Suprapubic skin (tissue), 4 donors: ENCODE measurements at regions not wholly inside any gene's neighbourhood (a gene's known extent, or its start where the extent isn't known, plus 50 kb on each side); places are given as distances from the start of the nearest gene placed in this dataset.

Source experiments
- DNase-seq, 2 donors: peaks; one replicate each; pipeline ENCODE4 v3.0.0-alpha.2; 2019; ENCODE audit warnings: low spot score in 2 of 2
- H3K27ac ChIP-seq: fragments of 200-600 bp; sonication (generic); one replicate; pipeline ENCODE4 v1.5.1; 2019
- H3K27me3 ChIP-seq: fragments of 200-600 bp; sonication (generic); one replicate; pipeline ENCODE4 v1.5.1; 2019
- H3K36me3 ChIP-seq: fragments of 200-600 bp; sonication (generic); one replicate; pipeline ENCODE4 v1.5.1; 2019
- H3K4me1 ChIP-seq: fragments of 200-600 bp; sonication (generic); one replicate; pipeline ENCODE4 v1.5.1; 2019
- H3K4me3 ChIP-seq: fragments of 200-600 bp; sonication (generic); one replicate; pipeline ENCODE4 v1.5.1; 2019; ENCODE audit warnings: mild to moderate bottlenecking
- H3K9me3 ChIP-seq: fragments of 200-600 bp; sonication (generic); one replicate; pipeline ENCODE4 v1.5.1; 2019
- EP300 ChIP-seq: sonication (generic); formaldehyde crosslinking; IDR thresholded peaks from one replicate; pipeline ENCODE4 v1.6.1; 2017; ENCODE audit warnings: antibody characterized with exemption
- POLR2A ChIP-seq, 2 donors: fragments of 450-650 bp; IDR thresholded peaks; one replicate each; pipeline ENCODE4 v1.6.1; 2017; ENCODE audit warnings: antibody characterized with exemption in 2 of 2, mild to moderate bottlenecking in 2 of 2, moderate library complexity in 2 of 2
- POLR2AphosphoS5 ChIP-seq, 3 donors: sonication (generic); formaldehyde crosslinking; IDR thresholded peaks; one replicate each; pipeline ENCODE4 v1.6.1; 2017; ENCODE audit warnings: antibody characterized with exemption in 3 of 3
- WGBS: methylation state at CpG from one replicate; pipeline ENCODE4 v1.1.5; 2018; 5-methylcytosine and 5-hydroxymethylcytosine counted together
- TF ChIP-seq, protein P1 (sequence below), 2 donors: fragments of 200-600 bp in 1 of 2; fragments of 450-650 bp in 1 of 2; sonication (generic) in 1 of 2; IDR thresholded peaks; one replicate each; pipeline ENCODE4 v1.5.1; 2016 to 2019; ENCODE audit warnings: antibody characterized with exemption in 2 of 2, mild to moderate bottlenecking in 1 of 2, moderate library complexity in 1 of 2

DNA sequence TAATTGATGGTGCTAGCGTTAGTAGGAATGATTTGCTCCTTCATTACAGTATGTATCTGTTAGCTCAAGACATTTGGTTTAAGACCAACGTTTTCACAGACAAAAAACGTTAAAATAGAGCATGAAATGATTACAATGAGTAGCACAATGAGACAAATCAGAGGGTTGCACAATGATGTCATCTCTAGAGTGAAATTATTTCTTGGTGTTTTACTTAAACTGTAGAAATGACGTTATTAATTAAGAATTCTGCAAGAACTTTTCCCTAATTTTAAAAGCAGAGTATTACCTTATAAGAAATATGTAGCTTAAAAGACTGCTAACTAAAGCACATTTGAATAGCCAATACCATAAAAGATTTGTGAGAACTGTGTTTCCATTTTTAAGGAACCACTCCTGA lies 373.4 kb upstream of the KIF2B start:
- Histone ChIP-seq H3K9me3 (no peaks in the 10 kb centered on the region), H3K4me1 (no peaks in the 10 kb centered on the region), H3K27ac (no peak overlapping the region), H3K36me3 (no peaks in the 10 kb centered on the region), H3K4me3 (no peak overlapping the region), H3K27me3 (no peaks in the 10 kb centered on the region)
- TF ChIP-seq, protein P1, sequence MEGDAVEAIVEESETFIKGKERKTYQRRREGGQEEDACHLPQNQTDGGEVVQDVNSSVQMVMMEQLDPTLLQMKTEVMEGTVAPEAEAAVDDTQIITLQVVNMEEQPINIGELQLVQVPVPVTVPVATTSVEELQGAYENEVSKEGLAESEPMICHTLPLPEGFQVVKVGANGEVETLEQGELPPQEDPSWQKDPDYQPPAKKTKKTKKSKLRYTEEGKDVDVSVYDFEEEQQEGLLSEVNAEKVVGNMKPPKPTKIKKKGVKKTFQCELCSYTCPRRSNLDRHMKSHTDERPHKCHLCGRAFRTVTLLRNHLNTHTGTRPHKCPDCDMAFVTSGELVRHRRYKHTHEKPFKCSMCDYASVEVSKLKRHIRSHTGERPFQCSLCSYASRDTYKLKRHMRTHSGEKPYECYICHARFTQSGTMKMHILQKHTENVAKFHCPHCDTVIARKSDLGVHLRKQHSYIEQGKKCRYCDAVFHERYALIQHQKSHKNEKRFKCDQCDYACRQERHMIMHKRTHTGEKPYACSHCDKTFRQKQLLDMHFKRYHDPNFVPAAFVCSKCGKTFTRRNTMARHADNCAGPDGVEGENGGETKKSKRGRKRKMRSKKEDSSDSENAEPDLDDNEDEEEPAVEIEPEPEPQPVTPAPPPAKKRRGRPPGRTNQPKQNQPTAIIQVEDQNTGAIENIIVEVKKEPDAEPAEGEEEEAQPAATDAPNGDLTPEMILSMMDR (IDR thresholded peaks at IDR 0.05): no peak
- no peak for TF ChIP-seq EP300
- no peak for TF ChIP-seq POLR2AphosphoS5 (IDR thresholded peaks at IDR 0.05)
- TF ChIP-seq POLR2A (IDR thresholded peaks at IDR 0.05): no peak
- DNase-seq: no peak
- 58% methylated on average over 4 of the region's 4 CpGs for WGBS

DNA sequence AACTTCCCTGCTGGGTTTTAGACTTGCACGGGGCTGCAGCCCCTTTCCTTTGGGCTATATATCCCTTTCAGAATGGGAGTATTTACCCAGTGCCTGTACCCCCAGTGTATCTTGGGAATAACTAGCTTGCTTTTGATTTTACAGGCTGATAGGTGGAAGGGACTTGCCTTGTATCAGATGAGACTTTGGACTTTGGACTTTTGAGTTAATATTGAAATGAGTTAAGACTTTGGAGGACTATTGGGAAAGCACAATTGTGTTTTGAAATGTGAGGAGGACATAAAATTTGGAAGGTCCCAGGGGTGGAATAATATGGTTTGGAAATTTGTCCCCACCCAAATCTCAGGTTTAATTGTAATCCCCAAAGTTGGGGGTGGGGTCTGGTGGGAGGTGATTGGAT lies 393.8 kb upstream of the KIF2B start:
- Histone ChIP-seq H3K27me3 (no peaks in the 10 kb centered on the region), H3K36me3 (no peaks in the 10 kb centered on the region), H3K9me3 (peaks cover 4% of the 10 kb centered on the region), H3K4me3 (no peak overlapping the region), H3K27ac (no peak overlapping the region), H3K4me1 (no peaks in the 10 kb centered on the region)
- DNase-seq: no peak
- TF ChIP-seq EP300: no peak
- TF ChIP-seq POLR2AphosphoS5 (IDR thresholded peaks at IDR 0.05): no peak
- no peak for TF ChIP-seq POLR2A (IDR thresholded peaks at IDR 0.05)
- TF ChIP-seq, protein P1 (IDR thresholded peaks at IDR 0.05): no peak
- WGBS: 60% methylated on average over 1 of the region's 1 CpG

DNA sequence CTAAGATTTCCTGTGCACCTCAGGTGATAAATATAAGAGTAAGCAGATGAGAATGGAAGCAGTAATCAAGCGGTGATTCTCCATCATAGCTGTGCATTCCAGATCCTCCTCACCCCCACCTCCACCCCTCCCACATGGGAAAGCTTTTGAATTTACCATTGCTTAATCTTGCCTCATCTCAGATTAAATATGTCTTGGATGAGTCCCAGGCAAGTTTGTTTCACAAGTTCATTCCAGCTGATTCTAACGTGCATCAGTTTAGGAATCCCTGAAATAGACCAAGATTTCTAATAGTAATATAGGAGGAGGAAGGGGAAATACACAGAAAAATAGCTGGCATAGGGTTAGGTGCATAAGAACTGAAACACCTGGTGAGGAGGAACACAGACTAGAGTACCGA lies 396.2 kb upstream of the KIF2B start:
- H3K36me3 ChIP-seq: no peaks in the 10 kb centered on the region
- DNase-seq: no peak
- no peaks in the 10 kb centered on the region for H3K4me1 ChIP-seq
- TF ChIP-seq POLR2A (IDR thresholded peaks at IDR 0.05): no peak
- 36% methylated on average over 3 of the region's 3 CpGs for WGBS
- no peaks in the 10 kb centered on the region for H3K27me3 ChIP-seq
- no peak overlapping the region for H3K4me3 ChIP-seq
- peaks cover 4% of the 10 kb centered on the region for H3K9me3 ChIP-seq
- no peak overlapping the region for H3K27ac ChIP-seq

DNA sequence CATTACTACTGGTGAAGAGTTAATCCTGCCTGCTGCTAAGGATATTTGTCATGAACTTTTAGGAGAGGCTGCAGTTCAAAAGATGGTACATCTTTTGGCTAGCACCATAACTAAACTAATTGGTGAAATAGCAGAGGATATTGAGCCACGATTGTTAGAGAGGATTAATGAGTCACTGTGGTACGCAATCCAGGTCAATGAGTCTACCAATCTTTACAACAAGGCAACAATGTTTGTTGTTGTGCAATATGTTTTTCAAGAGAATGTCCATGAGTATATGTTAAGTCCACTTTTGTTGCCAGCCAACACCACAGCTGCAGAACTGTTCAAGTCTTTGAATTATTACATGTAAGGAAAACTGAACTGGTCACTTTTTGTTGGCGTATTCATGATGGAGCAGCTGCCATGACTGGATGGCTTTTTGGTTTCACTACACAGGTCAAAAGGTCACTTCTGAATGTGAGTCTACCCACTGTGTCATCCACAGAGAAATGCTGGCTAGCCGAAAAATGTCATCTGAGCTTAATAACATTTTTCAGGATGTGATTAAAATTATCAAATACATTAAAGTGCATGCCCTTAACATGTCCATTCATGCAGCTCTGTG lies 402.6 kb upstream of the KIF2B start:
- Histone ChIP-seq H3K4me1 (no peaks in the 10 kb centered on the region), H3K9me3 (peaks cover 3% of the 10 kb centered on the region), H3K4me3 (no peak overlapping the region), H3K36me3 (no peaks in the 10 kb centered on the region), H3K27me3 (no peaks in the 10 kb centered on the region), H3K27ac (no peak overlapping the region)
- WGBS: 88% methylated on average over 4 of the region's 4 CpGs
- DNase-seq: no peak
- TF ChIP-seq POLR2AphosphoS5 (IDR thresholded peaks at IDR 0.05): no peak
- TF ChIP-seq, protein P1 (IDR thresholded peaks at IDR 0.05): no peak
- no peak for TF ChIP-seq POLR2A (IDR thresholded peaks at IDR 0.05)
- TF ChIP-seq EP300: no peak

DNA sequence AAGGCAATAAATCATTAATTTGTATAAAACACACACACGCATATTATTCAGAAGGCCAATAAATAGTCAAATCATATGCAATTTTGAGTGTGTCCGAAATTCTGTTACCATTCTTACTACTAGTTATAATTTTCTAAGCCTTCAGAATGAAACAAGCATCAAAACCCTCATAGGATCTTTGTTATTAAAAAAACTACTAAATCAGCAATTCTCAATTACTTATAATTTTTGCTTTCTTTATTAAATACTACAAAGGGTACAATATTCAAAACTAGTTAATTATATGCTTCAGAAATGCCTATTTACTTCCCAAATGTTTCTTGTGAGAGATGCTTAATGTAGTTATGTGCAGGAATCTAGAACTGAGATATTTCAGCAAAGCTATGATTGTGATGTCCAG lies 413.1 kb upstream of the KIF2B start:
- TF ChIP-seq EP300 (no peak), POLR2AphosphoS5 (IDR thresholded peaks at IDR 0.05) (no peak), POLR2A (IDR thresholded peaks at IDR 0.05) (no peak)
- TF ChIP-seq, protein P1 (IDR thresholded peaks at IDR 0.05): no peak

DNA sequence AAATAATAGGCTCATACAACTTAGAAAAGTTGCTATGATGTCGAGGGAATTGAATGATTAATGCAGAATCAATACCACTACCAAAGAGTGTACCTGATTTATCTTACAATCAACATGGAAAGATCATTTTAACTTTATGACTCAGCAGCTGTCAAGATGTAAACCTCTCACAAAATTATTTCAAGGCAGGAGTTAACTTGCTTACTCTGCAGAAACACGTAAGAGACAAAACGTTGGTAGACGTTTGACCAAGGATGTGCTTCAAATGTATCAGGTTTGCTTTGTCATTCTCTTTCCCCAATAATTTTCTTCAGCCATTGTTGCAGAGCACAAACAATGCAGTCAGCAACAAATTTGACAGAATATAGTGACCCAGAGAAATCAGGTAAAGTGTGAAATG lies 415.8 kb upstream of the KIF2B start:
- H3K4me3 ChIP-seq: no peak overlapping the region
- no peak for DNase-seq

More for the DNA sequence above, 413.1 kb upstream of the KIF2B start:
- peaks cover 3% of the 10 kb centered on the region for H3K9me3 ChIP-seq
- H3K4me3 ChIP-seq: no peak overlapping the region
- no peak overlapping the region for H3K27ac ChIP-seq
- WGBS: 76% methylated on average over 2 of the region's 2 CpGs
- no peaks in the 10 kb centered on the region for H3K27me3 ChIP-seq
- DNase-seq: no peak
- no peaks in the 10 kb centered on the region for H3K4me1 ChIP-seq
- no peaks in the 10 kb centered on the region for H3K36me3 ChIP-seq

More for the DNA sequence above, 415.8 kb upstream of the KIF2B start:
- H3K36me3 ChIP-seq: no peaks in the 10 kb centered on the region
- H3K4me1 ChIP-seq: no peaks in the 10 kb centered on the region
- H3K27ac ChIP-seq: no peak overlapping the region
- no peak for TF ChIP-seq EP300
- no peaks in the 10 kb centered on the region for H3K27me3 ChIP-seq
- 60% methylated on average over 4 of the region's 4 CpGs for WGBS
- H3K9me3 ChIP-seq: peaks cover 3% of the 10 kb centered on the region
